Hepatic stellate cell (primary cell): ENCODE measurements at regions not wholly inside any gene's neighbourhood (a gene's known extent, or its start where the extent isn't known, plus 50 kb on each side); places are given as distances from the start of the nearest gene placed in this dataset.

Source experiments
- DNase-seq: peaks from one replicate; pipeline ENCODE4 v3.0.0; 2011; ENCODE audit warnings: low spot score

DNA sequence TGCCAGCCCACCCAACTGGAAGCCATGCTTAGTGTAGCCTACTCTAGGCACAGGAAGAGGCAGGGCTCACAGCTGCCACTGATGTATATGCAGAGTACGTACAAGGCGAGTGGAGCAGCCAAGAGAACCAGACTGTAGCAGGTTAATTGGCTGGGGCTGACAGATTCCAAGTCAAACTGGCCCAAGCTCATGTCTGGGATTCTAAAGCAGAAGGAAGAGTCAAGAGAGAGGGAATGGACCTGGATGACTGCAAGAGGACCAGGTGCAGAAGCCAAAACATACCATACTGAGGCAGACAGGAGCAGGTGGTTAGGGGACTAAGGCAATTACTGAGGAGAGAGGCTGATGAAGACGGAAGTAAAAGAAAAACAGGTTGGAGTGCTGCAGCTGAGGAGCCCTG is 51.3 kb upstream of the LRRN2 start:
- DNase-seq = no peak

- no peak for DNase-seq
Observed at GRCh38 chr1:204738506-204738905, 53.0 kb upstream of the LRRN2 start.

DNA sequence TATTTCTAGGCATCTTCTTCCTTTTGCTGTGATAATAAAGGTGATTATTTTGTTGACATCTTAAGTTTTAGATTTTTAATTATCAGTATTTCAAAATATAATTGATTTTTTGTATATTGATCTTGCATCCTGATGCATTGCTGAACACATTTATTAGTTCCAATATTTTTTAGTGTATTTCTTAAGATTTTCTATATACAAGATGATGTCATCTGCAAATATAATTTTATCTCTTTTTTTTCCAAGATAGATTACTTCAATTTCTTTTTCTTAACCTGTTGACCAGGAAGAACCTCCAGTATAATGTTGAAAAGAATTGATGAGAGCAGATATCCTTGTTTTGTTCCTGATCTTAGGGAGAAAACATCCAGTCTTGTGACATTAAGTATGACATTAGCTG is 54.8 kb upstream of the LRRN2 start:
- DNase-seq = no peak

DNA sequence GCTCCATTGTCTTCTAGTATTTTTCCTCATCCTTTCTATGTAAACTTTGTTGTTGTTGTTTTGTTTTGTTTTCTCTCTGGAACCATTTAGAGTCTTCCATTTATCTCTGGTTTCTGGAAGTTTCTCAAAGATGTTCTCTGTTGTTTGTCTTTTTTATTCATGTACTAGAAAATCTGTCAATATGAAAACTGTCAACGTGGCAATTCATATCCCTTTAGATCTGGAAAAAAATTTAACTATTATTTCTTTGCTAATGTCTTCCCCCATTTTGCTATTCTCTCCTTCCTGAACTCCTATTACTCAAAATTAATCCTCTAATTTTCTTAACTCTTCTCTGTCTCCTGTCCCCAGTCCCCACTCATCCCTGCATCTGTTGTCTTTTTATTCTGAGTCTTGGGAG is 55.9 kb upstream of the LRRN2 start:
- DNase-seq = no peak

GRCh38 chr1:204742676-204743251 is 57.2 kb upstream of the LRRN2 start:
- no peak for DNase-seq

DNA sequence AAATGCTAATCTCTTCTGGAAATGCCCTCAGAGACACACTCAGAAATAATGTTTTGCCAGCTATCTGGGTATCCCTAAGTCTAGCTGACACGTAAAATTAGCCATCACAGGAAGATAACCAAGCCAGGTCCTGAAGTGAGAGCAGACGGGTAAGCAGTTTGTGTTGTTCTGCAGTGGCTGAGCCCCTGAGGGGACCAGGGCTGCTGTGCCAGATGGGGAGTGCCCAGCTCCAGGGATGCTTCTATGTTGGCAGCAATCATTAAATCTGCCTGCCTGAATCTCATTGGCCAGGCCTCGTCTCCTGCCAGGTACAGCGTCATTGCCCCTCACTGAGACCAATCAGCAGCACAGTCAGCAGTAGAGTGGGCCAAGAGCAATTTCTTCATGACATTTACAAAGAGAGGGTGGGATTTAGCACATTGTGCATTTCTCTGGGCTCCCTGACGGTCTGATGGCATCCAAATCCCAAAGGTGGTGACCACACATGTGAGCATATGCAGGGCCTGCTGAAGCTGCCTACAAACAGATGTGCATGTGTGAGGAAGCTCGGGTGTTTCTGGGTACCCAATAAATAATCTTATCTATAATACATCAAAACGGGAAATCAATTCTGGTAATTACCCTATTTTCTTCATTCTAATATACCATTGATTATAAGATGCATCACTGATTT is 58.7 kb upstream of the LRRN2 start:
- no peak for DNase-seq

DNA sequence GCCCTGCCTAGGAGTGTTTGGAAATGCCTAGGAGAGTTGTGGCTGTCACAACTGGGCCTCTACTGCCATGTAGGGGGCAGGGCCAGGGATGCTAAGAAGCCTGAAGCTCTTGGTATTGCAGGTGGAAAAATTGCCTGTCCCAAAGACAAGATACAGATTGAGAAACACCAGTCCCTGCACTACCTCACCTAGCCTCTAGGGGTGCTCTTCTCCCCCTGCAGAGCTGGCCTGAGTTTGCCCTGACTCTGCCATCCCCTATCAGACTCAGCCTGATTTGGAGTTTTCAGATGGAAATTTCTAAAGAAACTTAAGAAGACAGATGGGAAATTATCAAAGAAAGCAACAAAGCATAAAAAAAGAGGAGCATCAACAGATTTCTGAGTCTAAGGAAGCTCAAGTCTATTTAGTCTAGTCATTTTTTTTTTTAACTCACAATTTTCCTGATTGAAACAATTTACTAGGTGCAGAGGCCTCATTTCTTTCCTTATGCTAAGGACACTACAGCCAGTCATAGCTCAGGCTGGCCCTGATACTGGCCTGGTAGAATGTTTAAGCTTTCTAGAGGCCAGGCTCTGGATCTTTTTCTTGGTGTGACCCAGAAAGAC is 61.4 kb upstream of the LRRN2 start:
- peak; percentile 30 for DNase-seq

DNA sequence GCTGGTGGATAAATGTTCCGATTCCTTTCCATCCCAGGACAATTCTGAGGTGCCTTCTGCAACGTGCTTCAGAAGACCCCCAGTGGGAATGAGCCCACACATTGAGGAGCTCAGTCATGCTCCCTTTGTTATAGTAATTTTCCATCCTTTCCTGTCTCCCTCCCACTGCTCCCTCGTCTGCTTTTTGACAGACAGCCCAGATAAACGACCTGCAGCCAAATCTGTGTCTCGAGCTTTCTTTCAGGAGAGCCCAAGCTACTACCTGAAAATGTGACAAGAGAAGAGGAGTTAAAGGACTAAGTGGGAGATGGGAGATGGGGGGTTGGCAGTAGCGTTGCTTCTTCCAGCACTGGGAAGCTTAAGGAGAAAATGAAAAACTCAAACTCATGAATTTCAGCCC is 65.9 kb upstream of the LRRN2 start:
- no peak for DNase-seq

- no peak for DNase-seq
Observed at GRCh38 chr1:204751883-204752687, 66.5 kb upstream of the LRRN2 start.

- no peak for DNase-seq
Observed at GRCh38 chr1:204752688-204753040, 67.1 kb upstream of the LRRN2 start.

GRCh38 chr1:204754821-204755220 is 69.3 kb upstream of the LRRN2 start:
- DNase-seq = no peak

DNA sequence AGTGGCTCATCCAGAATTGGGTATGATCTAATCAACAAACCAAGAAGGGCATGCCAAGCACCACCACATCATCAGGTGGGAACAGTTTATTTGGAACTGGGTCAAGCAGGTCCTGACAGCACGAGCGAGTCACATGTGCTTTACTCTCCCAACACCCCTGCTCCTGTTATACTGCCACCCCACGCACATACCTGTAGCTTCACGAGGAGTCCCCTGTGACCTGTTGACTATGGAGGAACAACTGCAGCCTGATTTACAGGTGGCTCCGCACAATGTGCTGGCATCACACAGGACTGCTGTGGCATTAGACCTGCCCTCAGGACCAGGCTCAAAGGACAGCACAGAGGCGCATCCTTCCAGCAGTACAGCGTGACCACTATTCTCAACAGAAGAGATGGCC is 70.8 kb upstream of the LRRN2 start:
- no peak for DNase-seq

- DNase-seq = no peak
Observed at GRCh38 chr1:204756811-204757210, 71.3 kb upstream of the LRRN2 start.

DNA sequence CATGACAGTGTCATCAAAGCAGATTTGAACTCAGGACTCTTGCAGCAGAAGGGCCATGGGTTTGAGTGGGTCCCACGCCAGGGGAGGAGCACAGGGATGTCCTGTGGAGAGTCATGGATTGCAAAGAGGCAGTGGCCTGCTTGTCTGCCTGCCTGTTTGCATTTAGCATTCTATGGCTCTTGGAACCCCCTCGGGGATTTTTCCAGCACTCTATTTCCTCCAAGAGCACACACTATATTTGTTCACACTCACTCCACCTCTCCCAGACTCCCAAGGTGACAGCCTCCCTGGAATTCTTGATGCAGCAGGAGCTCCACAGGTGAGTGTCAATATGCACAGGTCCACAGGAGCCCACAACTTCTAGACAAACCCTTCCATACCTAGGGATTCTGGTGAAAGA is 73.1 kb upstream of the LRRN2 start:
- DNase-seq = no peak

DNA sequence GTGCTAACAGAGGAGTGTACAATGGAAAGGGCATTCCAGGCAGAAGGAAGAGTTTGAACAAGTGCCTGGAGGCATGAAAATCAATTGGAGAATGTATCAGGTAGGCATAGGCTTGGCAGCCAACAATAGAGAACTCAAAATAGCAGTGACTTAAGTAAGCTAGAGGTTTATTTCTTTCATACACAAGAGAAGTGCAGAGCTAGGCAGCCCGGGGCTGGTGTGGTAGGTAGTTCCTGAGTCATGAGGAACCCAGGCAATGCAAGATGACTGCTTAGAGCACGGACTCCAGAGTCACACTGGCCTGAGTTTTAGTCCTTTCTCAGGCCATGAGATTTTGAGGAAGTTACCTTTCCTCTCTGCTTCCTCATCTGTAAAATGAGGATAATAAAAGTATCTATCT is 74.8 kb upstream of the LRRN2 start:
- no peak for DNase-seq

DNA sequence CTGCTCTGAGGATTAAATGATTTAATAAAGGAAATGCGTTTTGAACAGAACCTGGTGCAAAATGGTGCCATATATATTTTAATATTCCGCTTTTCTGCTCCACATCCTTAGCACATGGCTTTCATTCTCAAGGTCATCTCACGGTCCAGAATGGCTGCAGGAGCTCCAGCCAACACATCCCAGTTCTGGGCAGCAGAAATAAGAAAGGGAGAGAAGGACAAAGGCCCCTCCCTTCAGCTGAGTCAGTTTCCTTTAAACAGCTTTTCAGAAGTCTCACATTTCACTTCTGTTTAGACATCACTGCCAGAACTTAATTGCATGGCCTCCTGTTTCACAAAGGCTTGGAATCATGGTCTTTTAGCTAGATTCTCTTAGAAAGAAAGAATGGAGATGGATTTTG is 75.2 kb upstream of the LRRN2 start:
- no peak for DNase-seq

DNA sequence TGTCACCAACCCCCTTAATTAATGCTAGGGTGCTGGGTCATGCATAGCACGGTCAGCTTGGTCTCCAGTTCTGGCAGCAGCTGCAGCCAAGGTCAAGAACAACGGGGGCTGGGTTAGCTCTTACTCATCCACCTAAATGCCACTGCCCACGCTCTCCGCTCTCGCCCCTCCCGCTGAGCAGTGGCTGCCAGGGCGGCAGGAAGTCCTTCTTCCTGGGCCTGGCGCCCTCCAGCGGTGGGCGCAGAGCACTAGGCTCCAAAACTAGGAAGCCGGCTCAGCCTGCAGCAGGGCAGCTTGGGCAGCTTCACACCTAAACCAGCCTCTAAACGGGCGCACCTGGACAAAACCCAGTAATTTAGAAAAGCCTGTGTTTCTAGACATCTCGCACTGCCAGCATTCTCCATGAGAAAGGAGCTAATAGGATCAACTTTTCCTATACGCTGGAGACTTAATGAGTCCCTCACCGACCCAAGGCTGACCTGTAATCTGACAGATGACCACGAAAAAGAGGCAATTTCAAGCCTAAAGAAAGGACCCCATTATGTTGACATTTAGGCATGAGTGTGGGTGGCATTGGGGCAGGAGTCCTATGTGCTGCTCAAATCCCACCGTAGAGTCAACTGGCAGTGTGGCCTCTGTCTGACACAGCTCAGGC is 78.4 kb upstream of the LRRN2 start:
- peak; percentile 36 for DNase-seq

- DNase-seq = no peak
Observed at GRCh38 chr1:204769997-204770396, 84.5 kb upstream of the LRRN2 start.

- no peak for DNase-seq
Observed at GRCh38 chr1:204771358-204771757, 85.8 kb upstream of the LRRN2 start.

DNA sequence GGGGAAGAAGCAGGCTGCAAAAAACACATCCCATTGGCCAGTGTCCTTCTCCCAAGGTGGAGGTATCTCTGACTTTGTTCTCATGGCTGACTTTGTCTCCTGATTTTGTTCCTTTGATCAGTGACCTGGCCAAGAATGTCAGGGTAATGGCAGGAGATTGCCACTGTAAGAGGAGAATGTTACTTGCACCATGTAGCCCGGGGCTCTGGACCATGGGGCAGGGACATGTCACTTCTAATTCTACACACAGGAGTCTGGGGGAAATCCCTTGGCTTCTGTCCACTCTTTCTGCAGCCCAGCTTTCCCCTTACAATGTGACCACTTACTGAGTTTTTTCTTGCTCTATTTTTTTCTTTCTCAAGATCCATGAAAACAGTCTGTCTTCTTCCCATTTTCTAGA is 87.7 kb upstream of the LRRN2 start:
- DNase-seq = no peak

DNA sequence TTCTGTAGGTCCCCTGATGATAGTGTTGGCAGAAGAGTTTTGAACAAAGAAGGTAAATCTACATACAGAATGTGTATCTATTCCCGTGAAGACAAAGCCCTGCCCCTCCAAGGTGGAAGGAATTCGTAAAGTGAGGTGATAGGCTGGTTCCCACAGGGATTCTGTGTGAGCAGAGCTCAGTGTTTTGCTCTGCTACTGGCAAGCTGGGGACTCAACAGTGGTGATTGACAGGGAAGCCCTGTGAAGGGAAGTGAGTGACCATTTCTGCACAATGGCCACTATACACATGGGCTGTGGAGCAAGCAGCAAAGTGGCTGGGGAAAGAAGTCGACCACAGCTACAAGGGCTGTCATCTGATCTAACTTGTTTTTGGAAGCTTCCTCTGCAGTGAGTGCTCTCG is 90.0 kb upstream of the LRRN2 start:
- no peak for DNase-seq

DNA sequence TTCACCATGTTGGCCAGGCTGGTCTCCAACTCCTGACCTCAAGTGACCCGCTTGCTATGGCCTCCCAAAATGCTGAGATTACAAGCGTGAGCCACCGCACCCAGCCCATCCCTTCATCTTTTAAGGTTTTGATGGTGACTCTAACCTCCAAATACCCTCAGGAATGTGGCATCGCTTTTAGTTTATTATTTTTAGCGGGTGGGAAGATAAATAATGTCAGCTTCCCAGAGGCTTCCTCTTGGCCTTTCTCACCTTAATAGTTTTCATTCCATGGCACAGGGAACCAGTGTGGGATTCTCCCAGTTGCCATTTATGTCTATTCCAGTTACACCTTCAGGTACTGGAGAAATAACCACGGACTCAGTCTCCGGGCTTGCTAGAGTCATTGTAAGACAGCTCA is 92.1 kb upstream of the LRRN2 start:
- no peak for DNase-seq

DNA sequence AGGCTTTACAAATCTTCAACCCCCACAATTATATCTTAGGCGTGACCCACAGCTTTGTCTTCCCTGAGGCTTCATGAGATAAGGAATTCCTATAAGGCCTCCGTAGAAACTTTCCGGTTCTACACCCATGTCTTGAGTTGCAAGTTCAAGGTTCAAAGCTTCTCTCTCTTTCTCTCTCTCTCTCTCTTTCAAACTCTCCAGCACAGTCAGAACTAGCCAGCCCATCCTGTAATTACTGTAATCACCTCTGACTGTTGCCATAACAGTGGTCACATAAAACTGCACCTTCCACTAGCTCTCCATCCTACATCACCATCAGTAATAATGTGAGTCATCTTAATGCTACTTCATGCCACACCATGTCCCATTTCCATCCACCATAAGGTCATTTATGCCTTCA is 90.0 kb upstream of the NFASC start:
- no peak for DNase-seq
